H1 (cell line): ENCODE measurements at regions not wholly inside any gene's neighbourhood (a gene's known extent, or its start where the extent isn't known, plus 50 kb on each side); places are given as distances from the start of the nearest gene placed in this dataset.

Source experiments
- CTCF ChIA-PET: fragments of 300-600 bp; sonication (Branson Sonifier 250); formaldehyde crosslinking; loops from one replicate; lab custom pipeline; 2021; ENCODE audit not compliant: partially characterized antibody; lab: Charles Lee
- POLR2A ChIA-PET: fragments of 300-600 bp; sonication (Branson Sonifier 250); formaldehyde crosslinking; loops from one replicate; lab custom pipeline; 2021; ENCODE audit warnings: inconsistent platforms; ENCODE audit not compliant: partially characterized antibody; lab: Charles Lee
- DNase-seq, 2 experiments: peaks; one replicate each; pipeline versions ENCODE4 v3.0.0 to v3.0.0-alpha.2; 2010 to 2022; ENCODE audit warnings: low spot score in 2 of 2, low read depth in 1 of 2, mixed read lengths in 1 of 2
- FAIRE-seq: peaks from 2 replicates; lab custom pipeline; 2011; peaks lifted over from hg19 to GRCh38; lab: Jason Lieb, UNC
- H2AFZ ChIP-seq: 2 replicates; pipeline ENCODE4 v1.8.1; 2012; ENCODE audit warnings: low read length, inconsistent platforms
- H2AK5ac ChIP-seq: 2 replicates; pipeline ENCODE4 v1.6.1; 2013; ENCODE audit warnings: low read depth, low read length
- H2BK120ac ChIP-seq: replicated peaks from 2 replicates; pipeline ENCODE3; 2013; ENCODE audit warnings: low read depth, low read length, inconsistent platforms
- H2BK12ac ChIP-seq: 2 replicates; pipeline ENCODE4 v1.6.1; 2013; ENCODE audit warnings: low read depth, low read length
- H2BK15ac ChIP-seq: 2 replicates; pipeline ENCODE4 v1.6.1; 2013; ENCODE audit warnings: low read length
- H2BK20ac ChIP-seq: 2 replicates; pipeline ENCODE4 v1.6.1; 2013; ENCODE audit warnings: low read length
- H2BK5ac ChIP-seq: 2 replicates; pipeline ENCODE4 v1.6.1; 2013; ENCODE audit warnings: low read depth, low read length
- H3K14ac ChIP-seq: 2 replicates; pipeline ENCODE4 v1.6.1; 2013; ENCODE audit warnings: inconsistent platforms; ENCODE audit not compliant: insufficient read length
- H3K18ac ChIP-seq: 2 replicates; pipeline ENCODE4 v1.6.1; 2013; ENCODE audit warnings: low read length; ENCODE audit errors: extremely low read depth
- H3K23ac ChIP-seq: 2 replicates; pipeline ENCODE4 v1.6.1; 2013; ENCODE audit warnings: inconsistent platforms; ENCODE audit not compliant: insufficient read length
- H3K23me2 ChIP-seq: 2 replicates; pipeline ENCODE4 v1.6.1; 2013; ENCODE audit warnings: low read depth, low read length
- H3K27ac ChIP-seq: 2 replicates; pipeline ENCODE4 v1.6.1; 2011; ENCODE audit warnings: low read depth, low read length, inconsistent platforms
- H3K27me3 ChIP-seq, 4 experiments: replicated peaks in 1 of 4; 1 replicate in 1 of 4; 2 replicates in 3 of 4; pipeline versions ENCODE4 v1.6.1 to v1.8.1; 2011 to 2013; ENCODE audit warnings: low read length in 3 of 4, mild to moderate bottlenecking in 3 of 4, inconsistent platforms in 2 of 4, mixed read lengths in 2 of 4, moderate library complexity in 1 of 4; ENCODE audit not compliant: control insufficient read depth in 3 of 4, insufficient read depth in 3 of 4; ENCODE audit errors: extremely low read depth in 1 of 4
- H3K36me3 ChIP-seq, 4 experiments: 2 replicates each; pipeline versions ENCODE4 v1.6.1 to v1.8.1; 2011 to 2013; ENCODE audit warnings: mild to moderate bottlenecking in 4 of 4, low read length in 3 of 4, moderate library complexity in 2 of 4, control low read depth in 1 of 4, inconsistent platforms in 1 of 4; ENCODE audit not compliant: insufficient read depth in 4 of 4, control insufficient read depth in 2 of 4
- H3K4ac ChIP-seq: replicated peaks from 2 replicates; pipeline ENCODE3; 2013; ENCODE audit warnings: low read length, low read depth, mixed read lengths, inconsistent platforms; ENCODE audit not compliant: insufficient read length
- H3K4me1 ChIP-seq, 4 experiments: replicated peaks in 1 of 4; 1 replicate in 1 of 4; 2 replicates in 3 of 4; pipeline versions ENCODE4 v1.6.1 to v1.8.1; 2011 to 2013; ENCODE audit warnings: low read length in 3 of 4, inconsistent platforms in 2 of 4, mixed read lengths in 1 of 4; ENCODE audit not compliant: insufficient read depth in 4 of 4, control insufficient read depth in 3 of 4
- H3K4me2 ChIP-seq, 2 experiments: 2 replicates each; pipeline versions ENCODE4 v1.6.1 to v1.8.1; 2011 to 2013; ENCODE audit warnings: low read depth in 2 of 2, low read length in 2 of 2, control low read depth in 1 of 2, inconsistent platforms in 1 of 2, mild to moderate bottlenecking in 1 of 2; ENCODE audit not compliant: insufficient read depth in 1 of 2
- H3K4me3 ChIP-seq, 4 experiments: fragments of 200-600, 300-600 bp in 1 of 4; sonication (generic), shearing (Covaris generic), sonication (Bioruptor Twin) in 1 of 4; 2 replicates each; pipeline versions ENCODE4 v1.5.1 to v1.8.1; 2011 to 2016; ENCODE audit warnings: low read length in 4 of 4, low read depth in 3 of 4, control low read depth in 2 of 4, inconsistent platforms in 2 of 4, mild to moderate bottlenecking in 2 of 4, mixed read lengths in 1 of 4, moderate library complexity in 1 of 4; ENCODE audit not compliant: insufficient read depth in 2 of 4; ENCODE audit errors: extremely low read depth in 1 of 4
- H3K56ac ChIP-seq: replicated peaks from 2 replicates; pipeline ENCODE3; 2013; ENCODE audit warnings: low read depth, mild to moderate bottlenecking, mixed read lengths, low read length, inconsistent platforms; ENCODE audit not compliant: insufficient read length
- H3K79me1 ChIP-seq: 2 replicates; pipeline ENCODE4 v1.6.1; 2013; ENCODE audit warnings: low read depth, low read length, control low read depth
- H3K79me2 ChIP-seq, 2 experiments: 2 replicates each; pipeline versions ENCODE4 v1.6.1 to v1.8.1; 2012 to 2013; ENCODE audit warnings: low read length in 2 of 2, mild to moderate bottlenecking in 2 of 2, inconsistent platforms in 1 of 2; ENCODE audit not compliant: insufficient read depth in 2 of 2, control insufficient read depth in 1 of 2
- H3K9ac ChIP-seq, 4 experiments: replicated peaks in 1 of 4; 1 replicate in 1 of 4; 2 replicates in 3 of 4; pipeline versions ENCODE4 v1.6.1 to v1.8.1; 2011 to 2013; ENCODE audit warnings: low read depth in 3 of 4, low read length in 3 of 4, control low read depth in 2 of 4, mild to moderate bottlenecking in 2 of 4, moderate library complexity in 2 of 4, inconsistent platforms in 1 of 4; ENCODE audit errors: extremely low read depth in 1 of 4
- H3K9me3 ChIP-seq, 2 experiments: 2 replicates each; pipeline versions ENCODE4 v1.6.1 to v1.8.1; 2012 to 2013; ENCODE audit warnings: mild to moderate bottlenecking in 2 of 2, moderate library complexity in 2 of 2, control low read depth in 1 of 2, inconsistent platforms in 1 of 2, low read depth in 1 of 2, low read length in 1 of 2, mixed read lengths in 1 of 2; ENCODE audit not compliant: insufficient read depth in 2 of 2
- H4K20me1 ChIP-seq, 2 experiments: replicated peaks in 1 of 2; 2 replicates each; pipeline versions ENCODE3 to v1.8.1; 2011 to 2013; ENCODE audit warnings: inconsistent platforms in 2 of 2, low read length in 2 of 2, mild to moderate bottlenecking in 1 of 2; ENCODE audit not compliant: insufficient read depth in 2 of 2, control insufficient read depth in 1 of 2
- H4K5ac ChIP-seq: 2 replicates; pipeline ENCODE4 v1.6.1; 2013; ENCODE audit warnings: low read length, low read depth, mixed read lengths, inconsistent platforms; ENCODE audit not compliant: insufficient read length
- H4K8ac ChIP-seq: 2 replicates; pipeline ENCODE4 v1.8.0; 2013; ENCODE audit warnings: mild to moderate bottlenecking, moderate library complexity, low read length, inconsistent platforms; ENCODE audit not compliant: insufficient read depth; ENCODE audit errors: extremely low read depth
- H4K91ac ChIP-seq: replicated peaks from 2 replicates; pipeline ENCODE3; 2013; ENCODE audit warnings: low read length, mixed read lengths, inconsistent platforms; ENCODE audit not compliant: insufficient read length
- PHF8 ChIP-seq: fragments of 200-600 bp; sonication (generic); conservative IDR thresholded peaks from 2 replicates; pipeline ENCODE4 v1.7.1; 2012; ENCODE audit warnings: low read depth, mild to moderate bottlenecking, inconsistent platforms, low read length, moderate library complexity
- RBBP5 ChIP-seq: IDR thresholded peaks from 2 replicates; pipeline ENCODE4 v1.7.1; 2012; ENCODE audit warnings: low read depth, mild to moderate bottlenecking, inconsistent platforms, low read length, moderate library complexity, borderline replicate concordance
- RNF2 ChIP-seq: fragments of 200-900, 300-1000 bp; sonication (generic); IDR thresholded peaks from 2 replicates; pipeline ENCODE4 v1.7.1; 2016; ENCODE audit warnings: borderline replicate concordance, low read depth, mild to moderate bottlenecking, antibody characterized with exemption, low read length; ENCODE audit not compliant: poor library complexity, severe bottlenecking; ENCODE audit errors: missing control alignments
- SIRT6 ChIP-seq: IDR thresholded peaks from one replicate; pipeline ENCODE4 v1.7.1; 2012; ENCODE audit warnings: low read length, inconsistent platforms
- SP2 ChIP-seq: IDR thresholded peaks from 2 replicates; pipeline ENCODE4 v1.6.1; 2012; ENCODE audit warnings: mild to moderate bottlenecking, low read length, inconsistent platforms
- TCF12 ChIP-seq: IDR thresholded peaks from 2 replicates; pipeline ENCODE4 v1.6.1; 2011; ENCODE audit warnings: low read depth, mild to moderate bottlenecking, low read length
- WGBS, 2 experiments: shearing (Covaris generic) in 1 of 2; methylation state at CpG; one replicate each; pipeline versions ENCODE4 v1.1.6 to v1.1.7; 2013 to 2015; ENCODE audit warnings: low lambda C conversion rate in 2 of 2, mixed read lengths in 2 of 2, inconsistent platforms in 1 of 2, low coverage in 1 of 2, missing lambda C conversion rate in 1 of 2; ENCODE audit not compliant: insufficient replicate concordance in 2 of 2, insufficient coverage in 1 of 2, insufficient read length in 1 of 2; ENCODE audit errors: extremely low coverage in 1 of 2, missing lambda C conversion rate in 1 of 2; 5-methylcytosine and 5-hydroxymethylcytosine counted together
- TF ChIP-seq, protein P1 (sequence below): IDR thresholded peaks from 2 replicates; pipeline ENCODE4 v1.6.1; 2011; ENCODE audit warnings: low read length, improper control_type of control experiment
- TF ChIP-seq, protein P2 (sequence below), 3 experiments: IDR thresholded peaks; 1 replicate in 2 of 3; 2 replicates in 1 of 3; pipeline versions ENCODE4 v1.5.1 to v1.6.1; 2011; ENCODE audit warnings: low read length in 3 of 3, mild to moderate bottlenecking in 3 of 3, inconsistent platforms in 2 of 3, low read depth in 1 of 3, moderate library complexity in 1 of 3; ENCODE audit not compliant: insufficient read depth in 1 of 3; ENCODE audit errors: control extremely low read depth in 1 of 3

GRCh38 chr1:105724286-105724685 lies 1332.2 kb upstream of the PRMT6 start:
- Histone ChIP-seq H3K4me3 (no peak overlapping the region), H3K9ac (no peak overlapping the region), H3K4me1 (no peaks in the 10 kb centered on the region), H2AFZ (no peak overlapping the region), H2BK120ac (no peak overlapping the region), H4K20me1 (no peaks in the 10 kb centered on the region), H4K91ac (no peak overlapping the region), H3K79me2 (no peaks in the 10 kb centered on the region), H2BK5ac (no peak overlapping the region), H3K36me3 (no peaks in the 10 kb centered on the region), H3K27ac (no peak overlapping the region), H3K23ac (no peak overlapping the region), H2AK5ac (no peak overlapping the region), H3K27me3 (no peaks in the 10 kb centered on the region), H3K23me2 (no peaks in the 10 kb centered on the region), H3K4me2 (no peak overlapping the region), H3K4ac (no peak overlapping the region), H4K8ac (no peak overlapping the region), H3K18ac (no peak overlapping the region), H3K9me3 (no peaks in the 10 kb centered on the region), H2BK12ac (no peak overlapping the region), H4K5ac (no peak overlapping the region), H3K56ac (no peak overlapping the region), H2BK20ac (no peak overlapping the region), H2BK15ac (no peak overlapping the region), H3K14ac (no peak overlapping the region), H3K79me1 (no peaks in the 10 kb centered on the region)
- WGBS, 2 experiments, result 95% methylated on average over 1 of the region's 1 CpG; no CpG with 5 or more reads in 1 of the 2 experiments
- DNase-seq (no peak), FAIRE-seq (no peak)
- ChIA-PET CTCF (no interaction called here), POLR2A (no interaction called here)
- TF ChIP-seq, protein P1, sequence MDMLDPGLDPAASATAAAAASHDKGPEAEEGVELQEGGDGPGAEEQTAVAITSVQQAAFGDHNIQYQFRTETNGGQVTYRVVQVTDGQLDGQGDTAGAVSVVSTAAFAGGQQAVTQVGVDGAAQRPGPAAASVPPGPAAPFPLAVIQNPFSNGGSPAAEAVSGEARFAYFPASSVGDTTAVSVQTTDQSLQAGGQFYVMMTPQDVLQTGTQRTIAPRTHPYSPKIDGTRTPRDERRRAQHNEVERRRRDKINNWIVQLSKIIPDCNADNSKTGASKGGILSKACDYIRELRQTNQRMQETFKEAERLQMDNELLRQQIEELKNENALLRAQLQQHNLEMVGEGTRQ, result no peak
- TF ChIP-seq, protein P2, sequence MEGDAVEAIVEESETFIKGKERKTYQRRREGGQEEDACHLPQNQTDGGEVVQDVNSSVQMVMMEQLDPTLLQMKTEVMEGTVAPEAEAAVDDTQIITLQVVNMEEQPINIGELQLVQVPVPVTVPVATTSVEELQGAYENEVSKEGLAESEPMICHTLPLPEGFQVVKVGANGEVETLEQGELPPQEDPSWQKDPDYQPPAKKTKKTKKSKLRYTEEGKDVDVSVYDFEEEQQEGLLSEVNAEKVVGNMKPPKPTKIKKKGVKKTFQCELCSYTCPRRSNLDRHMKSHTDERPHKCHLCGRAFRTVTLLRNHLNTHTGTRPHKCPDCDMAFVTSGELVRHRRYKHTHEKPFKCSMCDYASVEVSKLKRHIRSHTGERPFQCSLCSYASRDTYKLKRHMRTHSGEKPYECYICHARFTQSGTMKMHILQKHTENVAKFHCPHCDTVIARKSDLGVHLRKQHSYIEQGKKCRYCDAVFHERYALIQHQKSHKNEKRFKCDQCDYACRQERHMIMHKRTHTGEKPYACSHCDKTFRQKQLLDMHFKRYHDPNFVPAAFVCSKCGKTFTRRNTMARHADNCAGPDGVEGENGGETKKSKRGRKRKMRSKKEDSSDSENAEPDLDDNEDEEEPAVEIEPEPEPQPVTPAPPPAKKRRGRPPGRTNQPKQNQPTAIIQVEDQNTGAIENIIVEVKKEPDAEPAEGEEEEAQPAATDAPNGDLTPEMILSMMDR (IDR thresholded peaks at IDR 0.05; ENCODE audit: control extremely low read depth in 1 of 3, insufficient read depth in 1 of 3, low read depth in 1 of 3, low read length in 3 of 3), result no peak
- TF ChIP-seq PHF8 (no peak), TCF12 (no peak), RBBP5 (no peak), RNF2 (no peak), SIRT6 (no peak), SP2 (no peak)
